ENCODE measurements at regions not wholly inside any gene's neighbourhood (a gene's known extent, or its start where the extent isn't known, plus 50 kb on each side); places are given as distances from the start of the nearest gene placed in this dataset.
A peak's percentile ranks its signal among the peaks of the same experiment; 100 is the strongest.
"Not testable (repeated sequence)": the region's sequence is repeated elsewhere in the genome, so short reads cannot be mapped to it uniquely, and the experiment has no call there.

DNA sequence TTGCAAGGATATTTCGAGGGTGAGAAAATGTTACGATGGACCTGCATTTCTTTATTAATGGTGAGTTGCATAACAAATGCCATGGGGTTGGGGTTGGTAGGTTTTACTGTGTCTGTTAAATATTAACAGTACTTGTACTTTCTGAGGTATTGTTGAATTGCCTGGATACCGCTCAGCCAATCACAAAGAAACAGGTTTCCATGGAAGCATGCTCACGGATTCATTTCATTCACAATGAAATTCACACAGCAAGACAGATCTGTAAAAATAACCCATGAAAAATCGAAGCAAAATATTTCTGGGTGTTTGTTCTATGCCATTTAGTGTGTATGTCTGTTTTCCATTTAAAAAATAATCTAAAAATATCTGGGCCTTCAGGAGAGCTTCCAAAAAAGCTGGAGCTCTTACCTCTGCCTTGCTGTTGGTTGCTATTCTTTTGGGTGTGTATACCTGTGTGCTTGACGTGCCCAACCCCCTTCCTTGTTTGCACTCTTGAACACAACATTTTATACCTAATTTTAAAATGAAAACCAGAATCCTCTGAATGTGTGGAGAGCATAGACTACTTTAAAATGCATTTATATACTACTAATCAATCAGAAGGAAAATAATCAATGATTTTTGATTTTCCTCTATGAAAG is 479.8 kb upstream of the TBL1XR1 start:
- no peak for DNase-seq (ENCODE audit: low spot score)

GRCh38 chr3:177679568-177680471 is 482.5 kb upstream of the TBL1XR1 start:
- DNase-seq (ENCODE audit: low spot score), result no peak

DNA sequence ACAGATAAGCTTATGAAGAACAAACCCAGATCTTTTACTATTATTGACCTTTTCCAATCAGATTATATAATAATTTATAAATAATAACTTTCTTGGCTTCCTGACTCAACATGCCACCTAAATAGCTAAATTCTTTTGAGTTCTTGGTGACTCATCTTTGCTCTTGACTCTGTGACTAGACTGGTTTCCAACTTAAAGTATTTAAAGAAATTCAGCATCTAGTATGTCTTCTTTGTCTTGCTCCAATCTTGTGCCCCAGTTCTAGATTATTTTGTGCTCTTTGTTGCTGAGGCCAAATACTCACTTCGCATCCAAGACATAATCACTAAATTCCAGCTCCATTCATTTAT is 483.2 kb upstream of the TBL1XR1 start:
- DNase-seq (ENCODE audit: low spot score), result no peak

DNA sequence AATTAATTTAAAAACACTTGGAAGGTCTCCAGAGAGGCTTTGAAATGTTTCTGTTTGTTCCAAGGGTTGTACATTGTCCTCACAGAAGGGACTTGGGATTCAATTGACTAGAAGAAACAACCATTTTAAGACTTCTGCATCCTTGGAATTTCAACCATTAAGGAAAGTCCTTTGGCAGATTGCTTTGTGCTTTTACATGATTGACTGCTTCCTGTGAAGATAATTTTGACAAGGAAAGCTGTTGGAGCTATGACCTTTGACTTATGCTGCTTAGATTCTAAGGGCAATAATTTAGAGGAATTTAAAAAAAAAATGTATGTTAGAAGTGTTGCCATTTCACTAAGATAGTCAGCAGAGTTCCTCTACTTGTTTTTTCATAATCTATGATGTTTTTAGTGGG is 483.9 kb upstream of the TBL1XR1 start:
- DNase-seq (ENCODE audit: low spot score), result no peak

GRCh38 chr3:177681852-177682251 is 484.6 kb upstream of the TBL1XR1 start:
- DNase-seq (ENCODE audit: low spot score), result no peak

DNA sequence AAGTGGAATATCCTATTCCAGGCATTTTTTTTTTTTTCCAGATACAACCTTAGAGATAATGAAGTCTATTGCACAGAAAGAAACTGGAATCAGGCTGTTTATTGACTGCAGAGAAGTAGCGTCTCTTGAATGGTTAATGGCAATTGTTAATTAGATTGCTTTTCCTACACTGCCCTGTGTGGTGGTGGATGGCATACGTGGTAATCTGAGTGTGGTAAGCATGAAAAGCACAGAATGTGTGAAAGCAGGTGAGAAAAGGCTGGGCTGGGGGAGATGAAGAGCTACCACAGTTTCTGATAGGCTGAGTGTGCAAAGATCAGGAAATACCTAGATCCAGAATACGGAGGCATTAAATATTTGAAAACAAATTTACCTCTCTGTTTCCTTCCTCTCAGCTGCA is 486.3 kb upstream of the TBL1XR1 start:
- DNase-seq (ENCODE audit: low spot score), result no peak

- DNase-seq (ENCODE audit: low spot score), result no peak
These were observed 489.4 kb upstream of the TBL1XR1 start for GRCh38 chr3:177686671-177687070.

DNA sequence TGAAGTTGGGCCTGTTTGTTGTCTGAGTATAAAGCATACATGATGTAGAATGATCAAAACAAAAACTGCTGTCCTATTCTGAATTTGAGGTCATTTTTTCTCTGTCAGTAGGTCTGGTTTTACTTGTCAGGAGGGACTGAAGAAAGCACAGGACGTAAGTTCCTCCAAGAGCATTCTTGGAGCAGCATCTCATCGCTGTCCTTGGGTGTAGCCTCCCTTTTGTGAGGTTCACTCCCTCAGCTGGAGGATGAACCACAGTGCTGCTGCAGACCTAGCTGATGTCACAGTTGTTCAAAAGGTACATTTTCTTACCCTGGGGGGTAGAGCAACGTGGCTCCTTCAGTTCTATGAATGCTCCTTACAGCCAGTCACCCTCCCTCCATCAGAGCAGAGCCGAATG is 490.0 kb upstream of the TBL1XR1 start:
- DNase-seq (ENCODE audit: low spot score), result no peak

- DNase-seq (ENCODE audit: low spot score), result no peak
These were observed 490.9 kb upstream of the TBL1XR1 start for GRCh38 chr3:177688152-177688551.

- no peak for DNase-seq (ENCODE audit: low spot score)
These were observed 491.8 kb upstream of the TBL1XR1 start for GRCh38 chr3:177689077-177689476.

DNA sequence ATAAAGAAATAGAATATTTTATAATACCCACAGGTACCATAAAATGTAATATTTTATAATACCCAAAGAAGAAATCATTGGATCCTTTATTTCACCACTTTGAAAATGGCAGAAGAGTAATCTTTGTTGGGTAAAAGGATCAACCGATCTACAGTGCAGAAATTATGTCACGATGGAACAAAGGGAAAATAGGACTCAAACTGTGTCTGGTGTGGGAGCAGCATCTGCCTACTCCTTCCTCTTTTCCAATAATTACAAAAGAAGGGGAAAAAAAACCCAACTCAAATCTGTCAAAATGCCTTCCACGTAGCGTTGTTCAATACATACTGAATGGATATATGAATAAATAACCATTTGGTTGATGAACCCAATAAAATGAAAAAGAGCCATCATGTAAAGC is 492.6 kb upstream of the TBL1XR1 start:
- no peak for DNase-seq (ENCODE audit: low spot score)

DNA sequence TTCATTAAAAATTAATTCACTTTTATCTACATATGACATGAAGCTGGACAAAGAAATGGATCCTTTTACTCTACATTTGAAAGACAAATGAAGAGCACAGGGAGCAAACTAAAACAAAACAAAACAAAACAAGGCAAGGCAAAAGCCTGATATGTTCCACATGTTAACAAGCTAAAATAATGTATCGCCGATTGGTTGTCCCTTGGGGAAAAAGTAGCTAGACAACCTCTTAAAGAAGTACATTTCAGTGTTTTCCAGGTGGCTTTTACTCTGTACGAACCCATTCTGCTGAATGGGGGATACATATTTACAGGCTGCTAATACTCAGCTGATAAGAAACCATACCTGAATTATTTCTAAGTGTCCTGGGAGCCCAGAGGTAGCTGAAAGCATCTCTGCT is 493.0 kb upstream of the TBL1XR1 start:
- DNase-seq (ENCODE audit: low spot score), result no peak

- no peak for DNase-seq (ENCODE audit: low spot score)
These were observed 495.2 kb upstream of the TBL1XR1 start for GRCh38 chr3:177692304-177692975.

DNA sequence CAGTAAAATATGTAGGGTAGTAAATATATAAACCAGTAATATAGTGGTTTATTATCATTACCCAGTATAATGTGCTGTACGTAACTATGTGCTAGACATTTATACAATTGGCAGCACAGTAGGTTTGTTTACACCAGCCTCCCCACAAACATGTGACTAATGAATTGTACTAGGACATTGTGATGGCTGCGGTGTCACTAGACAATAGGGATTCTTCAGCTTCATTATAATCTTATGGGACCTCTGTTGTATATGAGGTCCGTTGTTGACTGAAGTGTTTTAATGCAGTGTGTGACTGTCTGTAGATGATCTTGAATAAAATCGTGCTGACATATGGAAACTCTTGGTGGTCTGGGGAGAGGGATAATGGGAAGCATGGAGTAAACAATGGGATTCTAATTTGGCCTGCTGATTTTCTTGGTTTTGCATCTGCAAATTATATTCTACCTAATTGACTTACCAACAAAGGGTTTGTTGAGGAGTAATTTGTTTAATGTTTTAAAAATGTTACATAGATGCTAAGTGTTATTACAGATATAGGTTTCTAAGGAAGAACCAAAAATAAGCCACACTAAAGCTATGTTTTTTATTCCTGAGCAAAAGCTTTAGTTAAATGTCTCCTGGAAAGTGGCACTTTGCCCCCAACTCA is 496.5 kb upstream of the TBL1XR1 start:
- no peak for DNase-seq (ENCODE audit: low spot score)

DNA sequence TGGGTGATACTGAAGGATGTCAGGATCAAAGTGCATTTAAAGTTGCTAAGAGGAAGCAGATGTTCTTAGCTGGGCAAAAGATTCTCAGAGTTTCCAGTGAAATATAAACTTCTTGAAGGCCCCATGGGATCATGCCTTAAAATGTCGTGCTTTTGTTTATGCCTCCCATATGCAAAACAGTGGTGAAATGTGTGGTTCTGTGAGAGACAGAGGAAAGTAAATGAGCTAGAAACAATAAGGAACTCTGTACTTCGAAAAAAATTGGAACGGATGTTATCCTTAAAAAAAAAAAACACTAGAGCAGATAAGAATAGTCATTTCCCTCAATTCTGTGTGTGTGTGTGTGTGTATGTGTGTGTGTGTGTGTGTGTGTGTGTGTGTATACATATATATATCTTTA is 497.0 kb upstream of the TBL1XR1 start:
- DNase-seq (ENCODE audit: low spot score), result no peak

- no peak for DNase-seq (ENCODE audit: low spot score)
These were observed 497.7 kb upstream of the TBL1XR1 start for GRCh38 chr3:177694951-177695350.

DNA sequence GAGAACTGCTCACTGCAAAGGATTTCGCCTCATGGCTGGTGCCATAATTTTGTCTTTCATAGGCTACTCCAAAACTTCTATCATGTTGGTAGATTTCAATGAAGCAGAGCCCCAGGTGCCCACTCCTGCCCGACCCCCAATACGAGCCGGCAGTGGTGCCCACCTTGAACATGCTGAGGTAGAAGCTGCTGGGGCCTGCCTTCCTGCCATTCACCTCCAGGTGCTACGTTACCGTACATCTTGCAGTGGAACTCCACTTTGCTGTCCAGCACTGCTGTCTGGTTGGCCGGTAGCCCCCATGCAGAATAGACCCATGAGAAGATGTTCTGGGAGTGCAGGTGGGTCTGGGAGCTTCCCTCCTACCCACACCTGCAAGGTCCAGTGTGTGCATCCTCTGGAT is 502.8 kb upstream of the TBL1XR1 start:
- no peak for DNase-seq (ENCODE audit: low spot score)

GRCh38 chr3:177703788-177704187 is 506.5 kb upstream of the TBL1XR1 start:
- DNase-seq (ENCODE audit: low spot score), result no peak

GRCh38 chr3:177705976-177706823 is 508.9 kb upstream of the TBL1XR1 start:
- DNase-seq (ENCODE audit: low spot score), result no peak

DNA sequence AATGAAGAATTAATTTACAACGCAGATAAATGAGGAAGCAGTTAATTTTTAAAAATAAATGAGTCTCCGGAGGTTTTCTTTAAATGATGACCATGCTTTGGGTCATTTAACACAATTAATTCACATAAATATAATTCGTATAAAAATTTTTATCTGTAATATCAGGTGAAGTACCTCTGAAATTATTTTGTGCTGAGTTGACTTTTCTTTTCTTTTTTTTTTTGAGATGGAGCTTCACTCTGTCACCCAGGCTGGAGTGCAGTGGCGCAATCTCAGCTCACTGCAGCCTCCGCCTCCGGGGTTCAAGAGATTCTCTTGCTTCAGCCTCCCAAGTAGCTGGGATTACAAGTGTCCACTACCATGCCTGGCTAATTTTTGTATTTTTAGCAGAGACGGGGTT is 512.2 kb upstream of the TBL1XR1 start:
- not testable (repeated sequence) for DNase-seq (ENCODE audit: low spot score)

DNA sequence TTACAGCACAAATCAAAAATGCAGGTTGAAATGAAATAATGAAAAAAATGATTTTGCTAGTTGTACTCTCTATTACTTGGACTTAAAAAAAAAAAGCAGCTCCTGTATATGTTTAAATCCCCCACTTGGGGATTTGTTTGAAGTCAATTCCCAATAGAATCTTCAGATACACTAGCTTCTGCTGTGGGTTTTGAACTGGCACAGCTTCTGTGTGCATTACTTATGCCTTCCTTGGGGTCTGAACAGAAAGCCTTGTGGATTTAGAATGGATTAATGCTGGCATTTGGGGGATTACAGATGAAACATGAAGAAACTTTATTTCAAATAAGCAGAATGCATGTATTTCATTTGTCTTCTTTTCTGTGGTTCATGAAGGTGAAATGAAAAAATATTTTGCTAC is 513.2 kb upstream of the TBL1XR1 start:
- DNase-seq (ENCODE audit: low spot score), result peak; percentile 37

GRCh38 chr3:177711637-177712036 is 514.4 kb upstream of the TBL1XR1 start:
- no peak for DNase-seq (ENCODE audit: low spot score)
